ENCODE measurements at regions not wholly inside any gene's neighbourhood (a gene's known extent, or its start where the extent isn't known, plus 50 kb on each side); places are given as distances from the start of the nearest gene placed in this dataset.

GRCh38 chr6:126480268-126480667 lies 140.4 kb downstream of the CENPW start:
- no peak overlapping the region for H3K23ac ChIP-seq (ENCODE audit: low read depth, low read length)
- no peak for DNase-seq
- H3K9me3 ChIP-seq (ENCODE audit: control insufficient read depth, insufficient read depth, low read length) = no peaks in the 10 kb centered on the region
- H3K4ac ChIP-seq (ENCODE audit: low read depth, low read length) = no peak overlapping the region
- H3K56ac ChIP-seq (ENCODE audit: extremely low read depth, insufficient read depth, low read length) = no peak overlapping the region
- CTCF ChIA-PET = interaction anchor here (0.6 kb wide), 1 partner anchor 692 kb away, joined by 4 read pairs; no protein-coding TSS in a partner anchor
- H2BK5ac ChIP-seq (ENCODE audit: low read depth, low read length, poor library complexity, severe bottlenecking) = no peak overlapping the region
- no peaks in the 10 kb centered on the region; the same call in 1 of the 2 replicates for H3K4me1 ChIP-seq (ENCODE audit: control insufficient read depth, insufficient read depth, low read length)
- no CpG with 5 or more reads among the region's 2 CpGs for WGBS, 2 experiments (ENCODE audit: extremely low coverage in 2 of 2, insufficient read length in 1 of 2)
- H3K9ac ChIP-seq (ENCODE audit: low read depth, low read length) = no peak overlapping the region
- H4K8ac ChIP-seq (ENCODE audit: low read depth in 2 of 2, low read length in 2 of 2) = no peak overlapping the region
- no peak overlapping the region for H2BK15ac ChIP-seq (ENCODE audit: low read depth, low read length)
- no peaks in the 10 kb centered on the region for H3K79me1 ChIP-seq (ENCODE audit: low read depth in 1 of 2, low read length in 2 of 2)
- no peak overlapping the region for H3K18ac ChIP-seq (ENCODE audit: low read depth, low read length)
- H3K4me2 ChIP-seq (ENCODE audit: low read depth, low read length) = no peak overlapping the region
- in situ Hi-C loops (cut with MboI; ENCODE audit: low sequenced_read_pairs) (no loop called here), dilution Hi-C loops (cut with HindIII; ENCODE audit: low sequenced_read_pairs, unreplicated experiment) (no loop called here), intact Hi-C loops (cut with micrococcal nuclease) (no loop called here)
- no peak overlapping the region for H2AK5ac ChIP-seq (ENCODE audit: low read depth, low read length)
- no peaks in the 10 kb centered on the region for H4K20me1 ChIP-seq (ENCODE audit: insufficient read depth, low read length)
- H2BK120ac ChIP-seq (ENCODE audit: low read depth, low read length) = no peak overlapping the region
- no peak overlapping the region for H3K27ac ChIP-seq (ENCODE audit: insufficient read depth, low read length)
- H2AK9ac ChIP-seq (replicated peaks; ENCODE audit: low read depth, low read length, poor library complexity) = no peak overlapping the region
- no peaks in the 10 kb centered on the region for H3K9me1 ChIP-seq (ENCODE audit: insufficient read depth, low read length)
- H4K5ac ChIP-seq (ENCODE audit: low read depth, low read length) = no peak overlapping the region
- H3K14ac ChIP-seq (replicated peaks; ENCODE audit: low read depth, low read length) = no peak overlapping the region
- no peak for ATAC-seq (ENCODE audit: low read depth)
- no peak overlapping the region for H3K4me3 ChIP-seq (ENCODE audit: insufficient read depth, low read depth, low read length)
- no peaks in the 10 kb centered on the region for H3K36me3 ChIP-seq (ENCODE audit: control insufficient read depth, insufficient read depth, low read length)
- H2BK20ac ChIP-seq (ENCODE audit: low read depth, low read length) = no peak overlapping the region
- no TSS peak for BruUV-seq (replicated peaks)
- no peaks in the 10 kb centered on the region; the same call in 1 of the 2 replicates for H3K27me3 ChIP-seq (ENCODE audit: control insufficient read depth, insufficient read depth, low read length)
- POLR2A ChIA-PET (ENCODE audit: unreplicated experiment) = no interaction called here
- no peak overlapping the region for H4K91ac ChIP-seq (ENCODE audit: insufficient read depth, low read depth, low read length)
- no peak overlapping the region for H2AFZ ChIP-seq (replicated peaks; ENCODE audit: low read length, poor library complexity)
- TF ChIP-seq CEBPB (IDR thresholded peaks at IDR 0.05; ENCODE audit: low read depth, low read length) = no peak
- no peak for TF ChIP-seq NFE2L2 (IDR thresholded peaks at IDR 0.05; ENCODE audit: low read depth, low read length)
- no peak for TF ChIP-seq MXI1 (IDR thresholded peaks at IDR 0.05; ENCODE audit: borderline replicate concordance, low read depth, low read length)
- TF ChIP-seq BHLHE40 (IDR thresholded peaks at IDR 0.05; ENCODE audit: low read depth, low read length) = no peak
- TF ChIP-seq MAZ (IDR thresholded peaks at IDR 0.05; ENCODE audit: borderline replicate concordance, low read depth, low read length) = no peak
- TF ChIP-seq MAFK (IDR thresholded peaks at IDR 0.05; ENCODE audit: low read depth, low read length) = no peak
- TF ChIP-seq FOS (IDR thresholded peaks at IDR 0.05; ENCODE audit: low read depth, low read length) = no peak
- TF ChIP-seq, protein P1, sequence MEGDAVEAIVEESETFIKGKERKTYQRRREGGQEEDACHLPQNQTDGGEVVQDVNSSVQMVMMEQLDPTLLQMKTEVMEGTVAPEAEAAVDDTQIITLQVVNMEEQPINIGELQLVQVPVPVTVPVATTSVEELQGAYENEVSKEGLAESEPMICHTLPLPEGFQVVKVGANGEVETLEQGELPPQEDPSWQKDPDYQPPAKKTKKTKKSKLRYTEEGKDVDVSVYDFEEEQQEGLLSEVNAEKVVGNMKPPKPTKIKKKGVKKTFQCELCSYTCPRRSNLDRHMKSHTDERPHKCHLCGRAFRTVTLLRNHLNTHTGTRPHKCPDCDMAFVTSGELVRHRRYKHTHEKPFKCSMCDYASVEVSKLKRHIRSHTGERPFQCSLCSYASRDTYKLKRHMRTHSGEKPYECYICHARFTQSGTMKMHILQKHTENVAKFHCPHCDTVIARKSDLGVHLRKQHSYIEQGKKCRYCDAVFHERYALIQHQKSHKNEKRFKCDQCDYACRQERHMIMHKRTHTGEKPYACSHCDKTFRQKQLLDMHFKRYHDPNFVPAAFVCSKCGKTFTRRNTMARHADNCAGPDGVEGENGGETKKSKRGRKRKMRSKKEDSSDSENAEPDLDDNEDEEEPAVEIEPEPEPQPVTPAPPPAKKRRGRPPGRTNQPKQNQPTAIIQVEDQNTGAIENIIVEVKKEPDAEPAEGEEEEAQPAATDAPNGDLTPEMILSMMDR (conservative IDR thresholded peaks at IDR 0.05; ENCODE audit: low read depth, low read length) = no peak
- TF ChIP-seq RAD21 (IDR thresholded peaks at IDR 0.05; ENCODE audit: low read length) = no peak
- TF ChIP-seq USF2 (IDR thresholded peaks at IDR 0.05; ENCODE audit: low read depth, low read length) = no peak
- no peak for TF ChIP-seq RCOR1 (IDR thresholded peaks at IDR 0.05; ENCODE audit: insufficient replicate concordance, low read length)
- no peak for TF ChIP-seq ELK1 (IDR thresholded peaks at IDR 0.05; ENCODE audit: borderline replicate concordance, low read depth, low read length)
- no peak for TF ChIP-seq RFX5 (IDR thresholded peaks at IDR 0.05; ENCODE audit: low read depth, low read length)
- TF ChIP-seq SMC3 (IDR thresholded peaks at IDR 0.05; ENCODE audit: low read depth, low read length) = no peak
- TF ChIP-seq POLR2A (IDR thresholded peaks at IDR 0.05; ENCODE audit: low read depth, low read length) = no peak
- TF ChIP-seq CHD1 (IDR thresholded peaks at IDR 0.05; ENCODE audit: low read depth, low read length) = no peak
